ENCODE measurements at regions not wholly inside any gene's neighbourhood (a gene's known extent, or its start where the extent isn't known, plus 50 kb on each side); places are given as distances from the start of the nearest gene placed in this dataset.

DNA sequence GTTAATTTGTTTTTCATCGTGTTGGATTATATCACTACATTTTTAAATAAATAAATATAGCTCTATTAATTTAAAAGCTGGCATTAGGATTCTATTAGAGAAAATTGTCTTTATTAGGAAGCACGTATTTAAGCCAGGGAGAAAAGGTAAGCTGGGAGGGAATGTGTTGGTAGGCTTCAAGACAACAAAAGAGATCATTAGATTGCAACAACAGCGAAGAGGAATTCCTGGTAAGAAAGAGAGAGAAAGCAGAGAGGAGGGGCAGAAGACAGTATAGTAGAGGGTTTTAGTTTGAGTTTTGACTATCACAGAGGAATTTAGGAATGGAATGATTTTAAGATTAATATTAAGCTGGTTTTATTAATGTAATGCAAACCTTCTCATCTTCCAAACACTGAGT lies 613.6 kb upstream of the USP15 start:
- H3K27me3 ChIP-seq (ENCODE audit: insufficient read depth, low read length), result no peaks in the 10 kb centered on the region
- H3K9me3 ChIP-seq (ENCODE audit: insufficient read depth, low read depth, low read length), result no peaks in the 10 kb centered on the region
- H3K27ac ChIP-seq (ENCODE audit: low read length), result no peak overlapping the region
- no peaks in the 10 kb centered on the region for H3K36me3 ChIP-seq (ENCODE audit: insufficient read depth, low read depth, low read length)
- no peak overlapping the region for H3K9ac ChIP-seq (ENCODE audit: low read depth, low read length)
- peaks cover 7% of the 10 kb centered on the region; the same call in 1 of the 2 replicates for H3K4me1 ChIP-seq (ENCODE audit: insufficient read depth, low read length)
- H3K4me3 ChIP-seq (ENCODE audit: low read length), result no peak overlapping the region

DNA sequence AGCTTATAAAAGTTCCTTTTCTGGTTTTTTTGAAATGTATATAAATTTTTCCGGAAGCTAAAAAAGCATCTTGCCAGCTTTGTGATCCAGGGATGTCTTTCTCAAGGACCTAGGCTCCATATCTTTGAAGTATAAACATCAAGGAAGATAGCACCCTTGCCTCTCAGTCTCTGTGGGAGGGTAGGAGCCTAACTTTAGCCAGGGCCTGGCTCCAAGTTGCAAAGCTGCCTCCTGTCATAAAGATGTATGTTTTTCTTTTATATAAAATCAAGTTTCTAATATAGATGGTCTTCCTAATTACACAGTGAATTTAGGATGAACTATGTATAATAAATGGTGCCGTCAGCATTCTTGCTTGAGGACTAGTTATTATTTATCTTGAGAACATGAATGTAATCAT lies 612.6 kb upstream of the USP15 start:
- Histone ChIP-seq H3K27me3 (ENCODE audit: insufficient read depth, low read length) (no peaks in the 10 kb centered on the region), H3K9me3 (ENCODE audit: insufficient read depth, low read depth, low read length) (no peaks in the 10 kb centered on the region), H3K4me1 (ENCODE audit: insufficient read depth, low read length) (peaks cover 7% of the 10 kb centered on the region; the same call in 1 of the 2 replicates), H3K9ac (ENCODE audit: low read depth, low read length) (no peak overlapping the region), H3K4me3 (ENCODE audit: low read length) (no peak overlapping the region), H3K27ac (ENCODE audit: low read length) (no peak overlapping the region), H3K36me3 (ENCODE audit: insufficient read depth, low read depth, low read length) (no peaks in the 10 kb centered on the region)

DNA sequence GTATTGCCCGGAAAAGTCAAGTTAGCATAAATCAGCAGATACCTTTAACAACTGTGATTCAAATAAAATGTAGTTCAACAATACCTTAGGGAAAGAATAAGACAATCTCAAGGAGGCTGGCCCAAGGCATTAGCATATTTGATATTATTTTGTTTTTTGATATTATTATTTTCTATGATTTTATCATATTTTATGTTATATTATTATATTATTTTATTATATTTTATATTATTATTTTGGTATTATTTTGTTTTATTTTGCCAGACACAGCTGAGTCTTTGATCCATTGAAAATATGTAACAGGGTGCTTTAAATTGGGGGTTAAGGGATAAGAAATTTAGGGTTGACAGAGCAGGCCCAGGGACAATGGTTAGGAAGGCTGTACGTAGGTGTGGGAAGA lies 607.9 kb upstream of the USP15 start:
- Histone ChIP-seq H3K4me1 (ENCODE audit: insufficient read depth, low read length) (peaks cover 16% of the 10 kb centered on the region; the same call in 1 of the 2 replicates), H3K4me3 (ENCODE audit: low read length) (no peak overlapping the region), H3K27ac (ENCODE audit: low read length) (no peak overlapping the region), H3K9me3 (ENCODE audit: insufficient read depth, low read depth, low read length) (no peaks in the 10 kb centered on the region), H3K27me3 (ENCODE audit: insufficient read depth, low read length) (no peaks in the 10 kb centered on the region), H3K36me3 (ENCODE audit: insufficient read depth, low read depth, low read length) (no peaks in the 10 kb centered on the region), H3K9ac (ENCODE audit: low read depth, low read length) (no peak overlapping the region)

DNA sequence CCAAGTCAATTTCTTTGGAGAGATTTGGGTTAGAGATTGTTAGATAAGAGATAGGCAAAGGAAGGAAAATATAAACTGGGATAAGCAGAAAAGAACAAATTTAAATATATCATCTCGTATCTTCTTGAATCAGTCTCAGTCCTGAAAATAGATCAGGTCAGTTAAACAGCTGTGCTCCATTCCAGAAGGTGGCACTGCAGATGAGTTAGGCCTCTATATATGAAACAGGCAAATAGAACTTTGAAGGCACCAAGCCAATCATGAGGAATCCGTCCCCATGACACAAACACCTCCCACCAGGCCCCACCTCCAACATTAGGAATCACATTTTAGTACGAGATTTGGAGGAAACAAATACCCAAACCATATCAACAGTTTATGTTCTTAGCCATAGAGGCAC lies 605.5 kb upstream of the USP15 start:
- Histone ChIP-seq H3K36me3 (ENCODE audit: insufficient read depth, low read depth, low read length) (no peaks in the 10 kb centered on the region), H3K4me1 (ENCODE audit: insufficient read depth, low read length) (peaks cover 16% of the 10 kb centered on the region; the same call in 1 of the 2 replicates), H3K27ac (ENCODE audit: low read length) (no peak overlapping the region), H3K4me3 (ENCODE audit: low read length) (no peak overlapping the region), H3K27me3 (ENCODE audit: insufficient read depth, low read length) (no peaks in the 10 kb centered on the region), H3K9me3 (ENCODE audit: insufficient read depth, low read depth, low read length) (no peaks in the 10 kb centered on the region), H3K9ac (ENCODE audit: low read depth, low read length) (no peak overlapping the region)

DNA sequence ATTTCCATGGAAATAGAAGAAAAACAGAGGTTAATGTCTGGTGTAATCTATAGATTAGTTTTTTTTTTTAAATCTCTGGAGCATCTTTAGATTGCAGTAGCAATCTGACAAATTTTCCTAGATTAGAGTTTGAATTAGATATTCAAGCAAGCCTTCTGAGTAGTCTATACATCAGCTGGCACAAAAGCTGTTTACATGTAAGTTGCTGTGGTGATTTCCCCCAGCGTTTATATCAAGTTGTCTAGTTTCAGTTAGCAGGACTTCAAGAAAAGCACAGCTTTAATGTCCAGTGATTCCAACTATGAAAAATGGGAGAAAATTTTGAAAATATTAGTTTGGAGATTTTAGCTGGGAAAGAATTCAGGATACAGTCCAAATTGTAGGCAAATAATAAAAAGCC lies 605.0 kb upstream of the USP15 start:
- H3K4me3 ChIP-seq (ENCODE audit: low read length), result no peak overlapping the region
- no peak overlapping the region for H3K27ac ChIP-seq (ENCODE audit: low read length)
- H3K9me3 ChIP-seq (ENCODE audit: insufficient read depth, low read depth, low read length), result no peaks in the 10 kb centered on the region
- no peaks in the 10 kb centered on the region for H3K36me3 ChIP-seq (ENCODE audit: insufficient read depth, low read depth, low read length)
- H3K27me3 ChIP-seq (ENCODE audit: insufficient read depth, low read length), result no peaks in the 10 kb centered on the region
- H3K4me1 ChIP-seq (ENCODE audit: insufficient read depth, low read length), result peaks cover 16% of the 10 kb centered on the region; the same call in 1 of the 2 replicates
- no peak overlapping the region for H3K9ac ChIP-seq (ENCODE audit: low read depth, low read length)

DNA sequence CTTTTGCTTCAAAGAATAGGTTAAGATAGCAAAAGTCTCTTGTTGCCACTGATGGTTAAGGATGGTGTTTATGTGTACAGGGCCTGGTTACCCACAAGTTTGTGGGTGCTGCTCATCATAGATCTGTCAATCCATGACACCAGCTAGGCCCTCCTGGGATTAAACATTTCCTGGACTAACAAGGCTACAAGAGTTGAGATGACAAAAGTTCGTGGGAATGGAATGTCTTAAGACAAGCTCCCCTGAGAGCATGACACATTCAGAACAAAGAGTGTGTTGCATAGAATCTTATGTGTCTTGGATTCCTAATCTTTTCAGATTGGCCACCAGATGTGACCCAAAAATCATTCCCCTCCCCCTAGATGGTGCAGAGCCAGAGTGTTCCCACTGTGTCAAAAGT lies 592.5 kb upstream of the USP15 start:
- H3K4me3 ChIP-seq (ENCODE audit: low read length), result no peak overlapping the region
- no peaks in the 10 kb centered on the region for H3K4me1 ChIP-seq (ENCODE audit: insufficient read depth, low read length)
- no peaks in the 10 kb centered on the region for H3K36me3 ChIP-seq (ENCODE audit: insufficient read depth, low read depth, low read length)
- no peak overlapping the region for H3K9ac ChIP-seq (ENCODE audit: low read depth, low read length)
- H3K27ac ChIP-seq (ENCODE audit: low read length), result no peak overlapping the region
- peaks cover 27% of the 10 kb centered on the region for H3K9me3 ChIP-seq (ENCODE audit: insufficient read depth, low read depth, low read length)
- no peaks in the 10 kb centered on the region for H3K27me3 ChIP-seq (ENCODE audit: insufficient read depth, low read length)

DNA sequence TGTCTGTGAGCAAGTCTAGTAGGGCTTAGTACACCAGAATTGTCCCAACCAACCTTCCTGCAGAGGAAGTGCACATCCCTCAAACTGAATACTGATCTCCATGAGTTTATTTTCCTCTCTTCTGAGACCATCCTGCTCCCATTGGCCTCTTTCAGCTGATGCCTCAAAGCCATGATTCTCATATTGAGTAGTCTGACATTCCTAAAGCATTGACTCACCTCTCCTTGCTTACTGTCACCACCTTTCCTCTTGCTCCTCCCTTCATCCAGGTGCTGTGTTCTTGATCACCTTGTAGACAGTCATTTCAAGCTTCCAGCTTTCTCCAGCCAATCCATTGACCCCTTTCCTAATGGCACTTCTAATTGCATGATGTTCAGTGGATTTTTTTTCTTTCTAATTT lies 583.7 kb upstream of the USP15 start:
- H3K36me3 ChIP-seq (ENCODE audit: insufficient read depth, low read depth, low read length), result no peaks in the 10 kb centered on the region
- H3K27ac ChIP-seq (ENCODE audit: low read length), result no peak overlapping the region
- H3K9ac ChIP-seq (ENCODE audit: low read depth, low read length), result no peak overlapping the region
- H3K27me3 ChIP-seq (ENCODE audit: insufficient read depth, low read length), result no peaks in the 10 kb centered on the region
- no peak overlapping the region for H3K4me3 ChIP-seq (ENCODE audit: low read length)
- H3K9me3 ChIP-seq (ENCODE audit: insufficient read depth, low read depth, low read length), result peaks cover 5% of the 10 kb centered on the region
- H3K4me1 ChIP-seq (ENCODE audit: insufficient read depth, low read length), result no peaks in the 10 kb centered on the region

DNA sequence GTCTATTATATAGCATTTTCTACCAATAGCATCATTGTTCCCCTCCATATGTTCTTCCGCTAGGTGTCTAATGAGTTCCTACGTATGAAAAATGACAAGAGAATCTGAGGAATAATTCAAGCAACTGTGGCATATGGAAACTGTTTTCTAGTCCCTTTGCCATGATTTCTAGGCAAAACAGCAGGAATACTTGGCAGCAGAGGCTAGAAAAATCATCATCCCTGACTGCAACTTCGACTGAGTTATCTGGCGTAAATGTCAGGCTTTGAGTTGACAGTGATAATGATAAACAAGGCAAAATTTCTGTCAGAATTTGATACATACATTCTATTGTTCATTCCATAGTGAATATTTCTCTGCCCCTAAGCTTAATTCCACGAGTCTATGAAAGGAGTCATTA lies 572.8 kb upstream of the USP15 start:
- no peak overlapping the region for H3K4me3 ChIP-seq (ENCODE audit: low read length)
- no peak overlapping the region for H3K9ac ChIP-seq (ENCODE audit: low read depth, low read length)
- no peak overlapping the region for H3K27ac ChIP-seq (ENCODE audit: low read length)
- no peaks in the 10 kb centered on the region for H3K36me3 ChIP-seq (ENCODE audit: insufficient read depth, low read depth, low read length)
- H3K27me3 ChIP-seq (ENCODE audit: insufficient read depth, low read length), result no peaks in the 10 kb centered on the region
- H3K9me3 ChIP-seq (ENCODE audit: insufficient read depth, low read depth, low read length), result no peaks in the 10 kb centered on the region
- no peaks in the 10 kb centered on the region for H3K4me1 ChIP-seq (ENCODE audit: insufficient read depth, low read length)

DNA sequence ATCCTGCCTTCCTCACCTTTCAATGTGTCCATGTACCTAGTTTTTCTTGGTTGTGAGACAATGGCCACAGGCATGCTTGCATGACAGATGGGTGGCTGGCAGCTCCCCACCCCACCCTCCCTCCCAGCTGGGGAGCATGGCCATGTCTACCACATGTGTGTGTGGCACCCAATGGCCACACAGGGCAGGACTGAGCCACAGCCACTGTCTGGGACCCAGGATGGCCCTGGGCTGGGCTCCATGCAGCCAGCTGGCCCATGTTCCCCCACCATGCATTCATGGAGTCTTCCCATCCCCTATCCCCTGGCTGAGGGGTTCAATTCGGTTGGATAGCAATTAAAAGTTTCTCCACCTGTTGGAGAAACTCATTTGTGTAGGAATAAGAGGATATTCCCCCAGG lies 566.0 kb upstream of the USP15 start:
- Histone ChIP-seq H3K36me3 (ENCODE audit: insufficient read depth, low read depth, low read length) (no peaks in the 10 kb centered on the region), H3K9ac (ENCODE audit: low read depth, low read length) (no peak overlapping the region), H3K4me1 (ENCODE audit: insufficient read depth, low read length) (peaks cover 5% of the 10 kb centered on the region; the same call in 1 of the 2 replicates), H3K4me3 (ENCODE audit: low read length) (no peak overlapping the region), H3K27ac (ENCODE audit: low read length) (no peak overlapping the region), H3K9me3 (ENCODE audit: insufficient read depth, low read depth, low read length) (peaks cover 21% of the 10 kb centered on the region), H3K27me3 (ENCODE audit: insufficient read depth, low read length) (no peaks in the 10 kb centered on the region)

DNA sequence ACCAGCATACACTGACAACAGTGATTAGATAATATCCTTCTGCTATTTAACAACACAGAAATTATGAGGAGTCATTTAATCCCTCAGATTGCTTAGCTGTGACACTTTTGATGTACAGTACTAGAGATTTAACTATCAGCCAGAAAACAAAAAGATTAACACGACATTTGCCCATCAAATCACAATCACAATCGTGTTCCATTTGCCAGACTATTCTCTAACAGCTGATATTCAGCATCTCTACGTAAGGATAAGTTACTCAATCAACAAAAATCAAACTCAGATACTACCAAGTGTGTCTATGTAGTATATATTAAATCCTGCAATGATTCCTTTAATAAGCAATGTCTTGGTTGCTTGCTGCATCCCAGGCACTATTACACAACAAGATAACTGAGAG lies 558.7 kb upstream of the USP15 start:
- Histone ChIP-seq H3K4me1 (ENCODE audit: insufficient read depth, low read length) (peaks cover 9% of the 10 kb centered on the region), H3K27me3 (ENCODE audit: insufficient read depth, low read length) (no peaks in the 10 kb centered on the region), H3K4me3 (ENCODE audit: low read length) (no peak overlapping the region), H3K9me3 (ENCODE audit: insufficient read depth, low read depth, low read length) (peaks cover 7% of the 10 kb centered on the region; the same call in 1 of the 2 replicates), H3K9ac (ENCODE audit: low read depth, low read length) (no peak overlapping the region), H3K36me3 (ENCODE audit: insufficient read depth, low read depth, low read length) (no peaks in the 10 kb centered on the region), H3K27ac (ENCODE audit: low read length) (no peak overlapping the region)

DNA sequence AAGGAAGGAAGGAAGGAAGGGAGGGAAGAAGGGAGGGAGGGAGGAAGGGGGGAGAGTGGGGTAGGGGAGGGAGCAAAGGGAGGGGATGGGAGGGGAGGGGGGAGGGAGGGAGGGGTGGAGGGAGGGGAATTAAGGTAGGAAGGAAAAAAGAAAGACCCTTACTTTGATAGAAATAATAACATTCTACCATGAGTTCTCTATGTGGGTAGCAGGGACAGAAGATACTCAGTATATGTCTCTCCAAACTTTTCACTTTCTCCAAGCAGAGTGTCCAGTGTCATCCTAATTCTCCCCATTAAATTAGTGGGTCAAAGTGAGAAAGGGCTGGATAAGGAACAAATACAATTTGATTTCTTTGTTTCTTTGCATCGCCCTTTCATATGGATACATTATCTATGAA lies 553.4 kb upstream of the USP15 start:
- Histone ChIP-seq H3K4me1 (ENCODE audit: insufficient read depth, low read length) (no peaks in the 10 kb centered on the region), H3K9ac (ENCODE audit: low read depth, low read length) (no peak overlapping the region), H3K36me3 (ENCODE audit: insufficient read depth, low read depth, low read length) (no peaks in the 10 kb centered on the region), H3K27ac (ENCODE audit: low read length) (no peak overlapping the region), H3K4me3 (ENCODE audit: low read length) (no peak overlapping the region), H3K9me3 (ENCODE audit: insufficient read depth, low read depth, low read length) (no peaks in the 10 kb centered on the region), H3K27me3 (ENCODE audit: insufficient read depth, low read length) (no peaks in the 10 kb centered on the region)

DNA sequence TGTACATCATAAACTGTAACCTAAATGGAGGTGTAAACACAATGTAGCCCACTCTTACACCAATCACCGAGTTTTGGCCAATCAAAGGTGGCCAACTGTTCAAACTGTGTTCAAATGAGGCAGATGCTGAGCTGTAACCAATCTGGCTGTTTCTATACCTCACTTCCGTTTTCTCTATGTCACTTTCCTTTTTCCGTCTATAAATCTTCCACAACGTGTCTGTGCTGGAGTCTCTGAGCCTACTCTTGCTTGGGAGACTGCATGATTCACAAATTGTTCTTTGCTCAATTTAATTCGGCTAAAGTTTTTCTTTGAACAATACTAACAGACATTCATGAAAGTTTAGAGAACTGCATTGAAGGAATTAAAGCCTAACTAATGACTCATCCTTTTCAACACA lies 547.1 kb upstream of the USP15 start:
- Histone ChIP-seq H3K4me3 (ENCODE audit: low read length) (no peak overlapping the region), H3K27me3 (ENCODE audit: insufficient read depth, low read length) (no peaks in the 10 kb centered on the region), H3K9ac (ENCODE audit: low read depth, low read length) (no peak overlapping the region), H3K27ac (ENCODE audit: low read length) (no peak overlapping the region), H3K36me3 (ENCODE audit: insufficient read depth, low read depth, low read length) (no peaks in the 10 kb centered on the region), H3K9me3 (ENCODE audit: insufficient read depth, low read depth, low read length) (no peaks in the 10 kb centered on the region), H3K4me1 (ENCODE audit: insufficient read depth, low read length) (no peaks in the 10 kb centered on the region)

DNA sequence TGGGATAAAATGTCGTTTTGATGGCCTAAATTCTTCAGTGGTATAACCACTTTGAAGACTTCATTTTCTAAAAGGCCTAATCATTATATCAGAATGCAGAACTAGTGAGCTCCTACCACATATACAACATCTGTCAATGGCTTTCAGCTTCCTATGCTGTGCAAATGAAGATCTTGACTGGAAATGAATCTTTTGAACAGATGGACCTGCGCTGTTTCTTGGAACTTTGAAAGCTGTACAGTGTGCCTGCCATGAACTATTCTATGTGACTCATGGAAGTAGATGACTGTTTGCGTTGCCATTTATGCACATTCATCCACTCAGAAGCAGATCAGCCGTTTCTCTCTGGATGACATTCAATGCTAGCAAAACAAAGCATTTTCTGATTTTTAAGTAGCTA lies 542.2 kb upstream of the USP15 start:
- Histone ChIP-seq H3K27me3 (ENCODE audit: insufficient read depth, low read length) (no peaks in the 10 kb centered on the region), H3K36me3 (ENCODE audit: insufficient read depth, low read depth, low read length) (no peaks in the 10 kb centered on the region), H3K4me1 (ENCODE audit: insufficient read depth, low read length) (peaks cover 3% of the 10 kb centered on the region; the same call in 1 of the 2 replicates), H3K27ac (ENCODE audit: low read length) (no peak overlapping the region), H3K4me3 (ENCODE audit: low read length) (no peak overlapping the region), H3K9me3 (ENCODE audit: insufficient read depth, low read depth, low read length) (no peaks in the 10 kb centered on the region), H3K9ac (ENCODE audit: low read depth, low read length) (no peak overlapping the region)

Data from iPS-20b (cell line).